Adrenal gland (tissue), 9 donors: ENCODE measurements at regions not wholly inside any gene's neighbourhood (a gene's known extent, or its start where the extent isn't known, plus 50 kb on each side); places are given as distances from the start of the nearest gene placed in this dataset.

Source experiments
- DNase-seq, 7 donors: peaks; one replicate each; pipeline ENCODE4 v3.0.0-alpha.2; 2019 to 2020
- H3K27ac ChIP-seq, 5 donors: fragments of 200-600 bp; sonication (generic) in 4 of 5; 1 replicate in 3 of 5; 2 replicates in 2 of 5; pipeline versions ENCODE4 v1.5.1 to v1.8.0; 2016 to 2020; ENCODE audit warnings: mild to moderate bottlenecking in 1 of 5
- H3K27me3 ChIP-seq: fragments of 200-600 bp; 2 replicates; pipeline ENCODE4 v1.8.0; 2021
- H3K36me3 ChIP-seq, 2 donors: fragments of 200-600 bp; replicated peaks in 1 of 2; 1 replicate in 1 of 2; 2 replicates in 1 of 2; pipeline versions ENCODE4 v1.5.1 to v1.8.0; 2018 to 2022
- H3K4me1 ChIP-seq, 2 donors: fragments of 200-600 bp; replicated peaks in 1 of 2; 1 replicate in 1 of 2; 2 replicates in 1 of 2; pipeline versions ENCODE4 v1.5.1 to v1.8.0; 2018 to 2021
- H3K4me3 ChIP-seq, 4 donors: fragments of 200-600 bp; sonication (generic) in 3 of 4; one replicate each; pipeline ENCODE4 v1.5.1; 2016 to 2018
- H3K9me3 ChIP-seq, 3 donors: fragments of 200-600 bp; sonication (generic) in 1 of 3; replicated peaks in 1 of 3; 1 replicate in 2 of 3; 2 replicates in 1 of 3; pipeline versions ENCODE4 v1.5.1 to v1.8.0; 2016 to 2021
- POLR2A ChIP-seq, 2 donors: fragments of 450-650 bp; IDR thresholded peaks; one replicate each; pipeline ENCODE4 v1.6.1; 2017; ENCODE audit warnings: antibody characterized with exemption in 2 of 2, mild to moderate bottlenecking in 2 of 2, moderate library complexity in 1 of 2
- WGBS, 4 donors: extraction: QIAGEN DNeasy Blood & Tissue Kit in 2 of 4; methylation state at CpG; one replicate each; pipeline versions ENCODE4 v1.1.5 to v1.1.7; 2013 to 2017; 5-methylcytosine and 5-hydroxymethylcytosine counted together
- intact Hi-C, 2 donors: fragments of 100-400 bp; cut with DNase I; formaldehyde crosslinking; loops; one replicate each; pipeline versions ENCODE4 v1.14.1 to v1.15.0; 2022 to 2023
- TF ChIP-seq, protein P1 (sequence below), 6 experiments: fragments of 450-650 bp in 4 of 6; fragments of 200-600 bp in 2 of 6; sonication (generic) in 1 of 6; IDR thresholded peaks; 1 replicate in 5 of 6; 2 replicates in 1 of 6; pipeline versions ENCODE4 v1.5.1 to v1.8.0; 2016 to 2021; ENCODE audit warnings: antibody characterized with exemption in 6 of 6, mild to moderate bottlenecking in 2 of 6, moderate library complexity in 1 of 6
- donor health status: healthy with polysubstance abuse.
- donor health status: Bipolar disorder and iron deficiency.
- donor health status: DM: yes; HTN: yes; CAD: no.
- donor health status: DM: no; HTN: no; CAD: no.
- donor health status: DM: no; HTN: no; CAD: no.

DNA sequence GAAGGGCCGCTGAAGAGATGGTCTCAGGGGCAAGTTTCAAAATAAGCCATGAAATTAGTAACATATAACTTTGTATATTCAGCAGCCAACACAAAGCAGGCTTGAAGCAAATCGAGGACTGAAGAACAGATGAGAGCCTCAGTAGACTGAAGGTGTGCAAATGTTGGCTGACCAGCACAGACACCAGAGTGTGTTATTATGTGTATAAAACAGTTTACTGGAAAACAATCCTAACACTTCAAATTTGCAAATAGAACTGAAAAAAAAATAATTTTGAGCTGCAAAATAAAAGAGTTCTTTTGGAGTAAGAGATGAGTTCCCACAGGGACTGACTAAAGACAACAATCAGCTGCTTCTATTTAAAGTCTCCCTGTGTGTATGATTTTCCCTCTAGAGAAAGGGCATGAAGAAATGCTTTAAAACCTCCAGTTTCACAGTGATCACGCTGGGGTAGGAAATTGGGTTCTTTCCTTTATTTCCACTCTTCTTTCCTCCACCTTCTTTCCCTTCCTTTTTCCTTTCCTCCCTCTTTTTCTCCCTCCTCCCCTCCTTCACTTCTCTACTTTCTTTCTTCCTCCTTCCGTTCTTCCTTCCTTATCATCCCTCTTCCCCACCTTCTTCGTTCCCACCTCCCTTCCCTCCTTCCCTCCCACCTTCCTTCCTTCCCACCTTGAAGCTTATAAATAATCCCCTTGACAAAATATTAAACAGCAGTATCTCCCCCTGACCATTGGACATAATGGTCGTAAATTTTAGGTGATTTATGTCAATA lies 383.9 kb upstream of the DCN start:
- Histone ChIP-seq H3K4me3 (no peak overlapping the region), H3K9me3 (no peaks in the 10 kb centered on the region), H3K4me1 (no peaks in the 10 kb centered on the region), H3K36me3 (no peaks in the 10 kb centered on the region), H3K27ac (no peak overlapping the region), H3K27me3 (no peaks in the 10 kb centered on the region)
- intact Hi-C loops: no loop called here
- 76 to 89% (median 87%) methylated on average over 6 of the region's 6 CpGs for WGBS, 4 donors
- TF ChIP-seq, protein P1, sequence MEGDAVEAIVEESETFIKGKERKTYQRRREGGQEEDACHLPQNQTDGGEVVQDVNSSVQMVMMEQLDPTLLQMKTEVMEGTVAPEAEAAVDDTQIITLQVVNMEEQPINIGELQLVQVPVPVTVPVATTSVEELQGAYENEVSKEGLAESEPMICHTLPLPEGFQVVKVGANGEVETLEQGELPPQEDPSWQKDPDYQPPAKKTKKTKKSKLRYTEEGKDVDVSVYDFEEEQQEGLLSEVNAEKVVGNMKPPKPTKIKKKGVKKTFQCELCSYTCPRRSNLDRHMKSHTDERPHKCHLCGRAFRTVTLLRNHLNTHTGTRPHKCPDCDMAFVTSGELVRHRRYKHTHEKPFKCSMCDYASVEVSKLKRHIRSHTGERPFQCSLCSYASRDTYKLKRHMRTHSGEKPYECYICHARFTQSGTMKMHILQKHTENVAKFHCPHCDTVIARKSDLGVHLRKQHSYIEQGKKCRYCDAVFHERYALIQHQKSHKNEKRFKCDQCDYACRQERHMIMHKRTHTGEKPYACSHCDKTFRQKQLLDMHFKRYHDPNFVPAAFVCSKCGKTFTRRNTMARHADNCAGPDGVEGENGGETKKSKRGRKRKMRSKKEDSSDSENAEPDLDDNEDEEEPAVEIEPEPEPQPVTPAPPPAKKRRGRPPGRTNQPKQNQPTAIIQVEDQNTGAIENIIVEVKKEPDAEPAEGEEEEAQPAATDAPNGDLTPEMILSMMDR (IDR thresholded peaks at IDR 0.05): no peak
- no peak for TF ChIP-seq POLR2A (IDR thresholded peaks at IDR 0.05)
- DNase-seq: no peak

GRCh38 chr12:91565846-91566245 lies 383.2 kb upstream of the DCN start:
- Histone ChIP-seq H3K27me3 (no peaks in the 10 kb centered on the region), H3K27ac (no peak overlapping the region), H3K4me3 (no peak overlapping the region), H3K4me1 (no peaks in the 10 kb centered on the region), H3K36me3 (no peaks in the 10 kb centered on the region), H3K9me3 (no peaks in the 10 kb centered on the region)
- TF ChIP-seq POLR2A (IDR thresholded peaks at IDR 0.05): no peak
- TF ChIP-seq, protein P1 (IDR thresholded peaks at IDR 0.05): no peak
- WGBS, 4 donors: 74 to 91% (median 88%) methylated on average over 1 of the region's 1 CpG
- intact Hi-C loops: no loop called here
- DNase-seq: no peak

DNA sequence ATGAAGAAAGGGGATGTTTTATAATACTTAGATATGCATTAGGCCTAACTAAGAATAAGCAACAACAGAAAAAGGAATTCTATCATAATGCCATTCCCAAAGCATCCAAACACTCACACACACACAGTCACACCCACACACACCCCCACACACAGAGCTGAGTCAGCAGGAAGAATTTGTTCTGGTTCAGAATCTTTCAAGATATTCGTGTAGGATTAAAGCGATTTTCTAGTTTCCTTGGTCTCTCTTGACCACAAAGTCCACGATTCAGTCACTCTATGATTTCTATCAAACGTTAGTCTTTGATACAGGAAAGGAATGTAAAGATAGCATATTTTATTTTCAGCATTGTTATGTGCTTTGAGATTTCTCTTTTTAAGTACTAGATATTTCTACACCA lies 382.6 kb upstream of the DCN start:
- H3K27ac ChIP-seq: no peak overlapping the region
- no peak overlapping the region for H3K4me3 ChIP-seq
- intact Hi-C loops: no loop called here
- DNase-seq: no peak
- no peaks in the 10 kb centered on the region for H3K27me3 ChIP-seq
- no peaks in the 10 kb centered on the region for H3K9me3 ChIP-seq
- H3K36me3 ChIP-seq: no peaks in the 10 kb centered on the region
- no peak for TF ChIP-seq POLR2A (IDR thresholded peaks at IDR 0.05)
- TF ChIP-seq, protein P1 (IDR thresholded peaks at IDR 0.05): no peak
- 76 to 83% (median 77%) methylated on average over 4 of the region's 4 CpGs for WGBS, 4 donors
- no peaks in the 10 kb centered on the region for H3K4me1 ChIP-seq

DNA sequence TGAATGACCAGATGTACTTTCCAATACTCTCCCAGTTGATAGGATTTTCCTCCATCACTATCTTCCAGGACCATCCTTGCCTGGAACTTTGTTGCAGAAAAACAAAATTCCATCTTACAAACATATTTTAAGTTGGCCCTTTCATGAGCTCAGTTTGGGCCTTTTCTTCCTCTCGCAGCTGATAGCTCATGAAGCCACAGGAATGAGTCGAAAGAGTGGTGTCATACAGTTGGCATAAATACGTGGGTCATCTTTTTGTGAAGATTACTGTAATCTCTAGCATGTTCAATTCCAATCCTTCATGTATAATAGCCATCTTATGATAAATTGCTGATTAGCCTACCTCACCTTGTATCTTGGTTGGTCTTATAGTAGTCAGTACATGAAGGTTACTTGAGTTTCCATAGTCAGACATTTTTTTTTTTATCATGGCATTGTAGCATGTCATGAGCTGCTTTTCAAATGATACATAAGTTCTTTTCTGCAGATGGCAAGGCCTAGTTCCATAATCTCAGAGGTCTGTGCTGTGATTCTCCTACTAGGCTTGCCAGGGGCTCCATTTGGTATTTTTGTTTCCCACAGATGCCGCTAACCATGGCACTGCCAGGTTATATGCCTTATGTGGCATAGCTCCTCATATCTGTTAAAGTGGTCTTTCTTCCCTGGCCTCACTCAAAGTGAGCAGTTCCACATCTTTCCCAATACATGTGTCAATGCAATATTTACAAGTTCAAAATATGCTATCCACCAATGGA lies 380.6 kb upstream of the DCN start:
- intact Hi-C loops: no loop called here
- H3K4me3 ChIP-seq: no peak overlapping the region
- 92 to 97% (median 96%) methylated on average over 4 of the region's 4 CpGs for WGBS, 4 donors
- H3K27me3 ChIP-seq: no peaks in the 10 kb centered on the region
- H3K9me3 ChIP-seq: no peaks in the 10 kb centered on the region
- no peaks in the 10 kb centered on the region for H3K4me1 ChIP-seq
- H3K27ac ChIP-seq: no peak overlapping the region
- TF ChIP-seq POLR2A (IDR thresholded peaks at IDR 0.05): no peak
- TF ChIP-seq, protein P1 (IDR thresholded peaks at IDR 0.05): no peak
- H3K36me3 ChIP-seq: no peaks in the 10 kb centered on the region
- DNase-seq: no peak
